ENCODE measurements at regions not wholly inside any gene's neighbourhood (a gene's known extent, or its start where the extent isn't known, plus 50 kb on each side); places are given as distances from the start of the nearest gene placed in this dataset.
A peak's percentile ranks its signal among the peaks of the same experiment; 100 is the strongest.

- Histone ChIP-seq H4K20me1 (ENCODE audit: insufficient read depth, low read length) (no peaks in the 10 kb centered on the region), H3K27me3 (ENCODE audit: insufficient read depth, low read length, poor library complexity) (no peaks in the 10 kb centered on the region), H3K27ac (ENCODE audit: low read length) (no peak overlapping the region), H3K4me2 (ENCODE audit: insufficient read depth, low read length) (no peak overlapping the region), H3K9ac (ENCODE audit: low read depth, low read length) (no peak overlapping the region), H3K79me2 (ENCODE audit: insufficient read depth, low read length) (no peaks in the 10 kb centered on the region), H3K4me1 (ENCODE audit: insufficient read depth, low read length) (peaks cover 55% of the 10 kb centered on the region), H3K4me3 (ENCODE audit: low read depth in 1 of 2, low read length in 2 of 2) (no peak overlapping the region), H2AFZ (ENCODE audit: low read depth, low read length) (no peak overlapping the region), H3K9me3 (ENCODE audit: insufficient read depth, low read length, severe bottlenecking) (no peaks in the 10 kb centered on the region), H3K36me3 (ENCODE audit: insufficient read depth, low read length) (no peaks in the 10 kb centered on the region)
- TF ChIP-seq, protein P1, sequence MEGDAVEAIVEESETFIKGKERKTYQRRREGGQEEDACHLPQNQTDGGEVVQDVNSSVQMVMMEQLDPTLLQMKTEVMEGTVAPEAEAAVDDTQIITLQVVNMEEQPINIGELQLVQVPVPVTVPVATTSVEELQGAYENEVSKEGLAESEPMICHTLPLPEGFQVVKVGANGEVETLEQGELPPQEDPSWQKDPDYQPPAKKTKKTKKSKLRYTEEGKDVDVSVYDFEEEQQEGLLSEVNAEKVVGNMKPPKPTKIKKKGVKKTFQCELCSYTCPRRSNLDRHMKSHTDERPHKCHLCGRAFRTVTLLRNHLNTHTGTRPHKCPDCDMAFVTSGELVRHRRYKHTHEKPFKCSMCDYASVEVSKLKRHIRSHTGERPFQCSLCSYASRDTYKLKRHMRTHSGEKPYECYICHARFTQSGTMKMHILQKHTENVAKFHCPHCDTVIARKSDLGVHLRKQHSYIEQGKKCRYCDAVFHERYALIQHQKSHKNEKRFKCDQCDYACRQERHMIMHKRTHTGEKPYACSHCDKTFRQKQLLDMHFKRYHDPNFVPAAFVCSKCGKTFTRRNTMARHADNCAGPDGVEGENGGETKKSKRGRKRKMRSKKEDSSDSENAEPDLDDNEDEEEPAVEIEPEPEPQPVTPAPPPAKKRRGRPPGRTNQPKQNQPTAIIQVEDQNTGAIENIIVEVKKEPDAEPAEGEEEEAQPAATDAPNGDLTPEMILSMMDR (IDR thresholded peaks at IDR 0.05; ENCODE audit: borderline replicate concordance, extremely low read depth, low read length, poor library complexity, severe bottlenecking), result no peak
- no peak for TF ChIP-seq EZH2 (IDR thresholded peaks at IDR 0.05; ENCODE audit: borderline replicate concordance, low read depth, low read length, severe bottlenecking)
- DNase-seq (no peak), ATAC-seq (ENCODE audit: insufficient read depth, low read depth) (no peak)
Measured at GRCh38 chr9:117491491-117491890, 76.6 kb upstream of the ASTN2 start.

DNA sequence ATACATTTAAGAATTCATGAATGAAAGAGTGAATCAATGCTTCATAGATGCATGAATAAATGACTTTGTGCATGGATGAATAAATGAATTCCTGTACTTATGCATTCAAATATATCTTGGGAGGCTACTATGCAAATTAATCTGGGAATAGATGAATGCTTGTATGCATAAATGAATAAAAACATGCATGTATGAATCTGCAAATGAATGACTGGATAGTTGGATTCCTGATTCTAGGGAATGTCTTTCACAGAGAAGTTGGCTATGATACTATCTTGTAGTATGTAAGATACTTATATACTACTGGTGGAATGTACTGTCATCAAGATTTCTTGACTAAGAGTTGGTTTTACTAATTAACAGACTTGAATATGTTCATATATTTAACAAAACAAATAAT, 75.3 kb upstream of the ASTN2 start:
- no peaks in the 10 kb centered on the region for H3K79me2 ChIP-seq (ENCODE audit: insufficient read depth, low read length)
- H3K4me2 ChIP-seq (ENCODE audit: insufficient read depth, low read length), result no peak overlapping the region
- ATAC-seq (ENCODE audit: insufficient read depth, low read depth), result no peak
- H3K9ac ChIP-seq (ENCODE audit: low read depth, low read length), result no peak overlapping the region
- no peaks in the 10 kb centered on the region for H3K9me3 ChIP-seq (ENCODE audit: insufficient read depth, low read length, severe bottlenecking)
- H4K20me1 ChIP-seq (ENCODE audit: insufficient read depth, low read length), result no peaks in the 10 kb centered on the region
- H3K27me3 ChIP-seq (ENCODE audit: insufficient read depth, low read length, poor library complexity), result no peaks in the 10 kb centered on the region
- no peak overlapping the region for H2AFZ ChIP-seq (ENCODE audit: low read depth, low read length)
- no peak for DNase-seq
- no peak overlapping the region for H3K4me3 ChIP-seq (ENCODE audit: low read depth in 1 of 2, low read length in 2 of 2)
- no peak overlapping the region for H3K27ac ChIP-seq (ENCODE audit: low read length)
- no peaks in the 10 kb centered on the region for H3K36me3 ChIP-seq (ENCODE audit: insufficient read depth, low read length)
- TF ChIP-seq, protein P1 (IDR thresholded peaks at IDR 0.05; ENCODE audit: borderline replicate concordance, extremely low read depth, low read length, poor library complexity, severe bottlenecking), result no peak
- no peak for TF ChIP-seq EZH2 (IDR thresholded peaks at IDR 0.05; ENCODE audit: borderline replicate concordance, low read depth, low read length, severe bottlenecking)
- peaks cover 42% of the 10 kb centered on the region for H3K4me1 ChIP-seq (ENCODE audit: insufficient read depth, low read length)

DNA sequence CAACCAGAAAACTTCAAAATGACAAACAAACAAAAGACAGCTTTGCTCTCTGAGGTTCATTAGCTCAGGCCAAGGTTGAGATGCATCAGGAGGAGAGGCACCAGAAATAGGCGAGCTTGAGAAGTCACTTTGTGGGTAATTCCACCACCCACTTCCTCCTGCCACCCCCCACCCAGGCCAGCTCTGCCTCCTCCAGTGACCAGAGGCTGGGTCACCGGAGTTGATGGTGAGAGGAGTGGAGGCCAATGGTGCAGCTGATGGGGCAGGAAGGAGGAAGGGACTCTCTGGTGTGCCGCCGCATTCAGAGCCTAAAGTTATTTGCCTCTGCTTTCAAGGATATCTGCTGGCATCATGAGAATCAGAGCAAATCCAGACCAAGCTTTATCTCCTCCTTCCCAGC, 73.8 kb upstream of the ASTN2 start:
- DNase-seq (no peak), ATAC-seq (ENCODE audit: insufficient read depth, low read depth) (no peak)
- H3K4me3 ChIP-seq (ENCODE audit: low read depth in 1 of 2, low read length in 2 of 2), result no peak overlapping the region
- no peaks in the 10 kb centered on the region for H3K36me3 ChIP-seq (ENCODE audit: insufficient read depth, low read length)
- no peak overlapping the region for H3K4me2 ChIP-seq (ENCODE audit: insufficient read depth, low read length)
- H2AFZ ChIP-seq (ENCODE audit: low read depth, low read length), result peak overlapping the region; percentile 59; the same call in 1 of the 2 replicates
- H3K4me1 ChIP-seq (ENCODE audit: insufficient read depth, low read length), result peaks cover 27% of the 10 kb centered on the region
- no peaks in the 10 kb centered on the region for H4K20me1 ChIP-seq (ENCODE audit: insufficient read depth, low read length)
- no peaks in the 10 kb centered on the region for H3K27me3 ChIP-seq (ENCODE audit: insufficient read depth, low read length, poor library complexity)
- no peaks in the 10 kb centered on the region for H3K79me2 ChIP-seq (ENCODE audit: insufficient read depth, low read length)
- TF ChIP-seq, protein P1 (IDR thresholded peaks at IDR 0.05; ENCODE audit: borderline replicate concordance, extremely low read depth, low read length, poor library complexity, severe bottlenecking), result no peak
- no peak for TF ChIP-seq EZH2 (IDR thresholded peaks at IDR 0.05; ENCODE audit: borderline replicate concordance, low read depth, low read length, severe bottlenecking)
- peak overlapping the region; percentile 54 for H3K27ac ChIP-seq (ENCODE audit: low read length)
- no peaks in the 10 kb centered on the region for H3K9me3 ChIP-seq (ENCODE audit: insufficient read depth, low read length, severe bottlenecking)
- H3K9ac ChIP-seq (ENCODE audit: low read depth, low read length), result no peak overlapping the region
